DND-41 (cell line): ENCODE measurements at regions not wholly inside any gene's neighbourhood (a gene's known extent, or its start where the extent isn't known, plus 50 kb on each side); places are given as distances from the start of the nearest gene placed in this dataset.

ENCODE experiments used
- ATAC-seq: fragments of 200-7000 bp; cut with Tn5 transposase; 3 replicates; pipeline ENCODE4 v1.9.1; 2021; ENCODE audit warnings: low read depth; ENCODE audit not compliant: insufficient read depth
- DNase-seq: peaks from one replicate; pipeline ENCODE4 v3.0.0-alpha.2; 2020
- H2AFZ ChIP-seq: 2 replicates; pipeline ENCODE4 v1.6.0; 2012; ENCODE audit warnings: low read depth, low read length
- H3K27ac ChIP-seq: 2 replicates; pipeline ENCODE4 v1.5.1; 2012; ENCODE audit warnings: low read length, inconsistent platforms
- H3K27me3 ChIP-seq: fragments of 200-600 bp; sonication (generic); 2 replicates; pipeline ENCODE4 v1.6.0; 2012; ENCODE audit warnings: low read length, mild to moderate bottlenecking, inconsistent platforms; ENCODE audit not compliant: insufficient read depth, poor library complexity
- H3K36me3 ChIP-seq: 2 replicates; pipeline ENCODE4 v1.5.1; 2012; ENCODE audit warnings: low read length, inconsistent platforms; ENCODE audit not compliant: insufficient read depth
- H3K4me1 ChIP-seq: 2 replicates; pipeline ENCODE4 v1.5.1; 2012; ENCODE audit warnings: mild to moderate bottlenecking, low read length; ENCODE audit not compliant: insufficient read depth
- H3K4me2 ChIP-seq: 2 replicates; pipeline ENCODE4 v1.6.0; 2012; ENCODE audit warnings: mild to moderate bottlenecking, moderate library complexity, low read length, inconsistent platforms; ENCODE audit not compliant: insufficient read depth
- H3K4me3 ChIP-seq, 2 experiments: fragments of 200-600 bp in 1 of 2; shearing (Covaris generic) in 1 of 2; 2 replicates each; pipeline ENCODE4 v1.5.1; 2012 to 2016; ENCODE audit warnings: inconsistent platforms in 2 of 2, low read length in 2 of 2, mild to moderate bottlenecking in 2 of 2, low read depth in 1 of 2, moderate library complexity in 1 of 2
- H3K79me2 ChIP-seq: 2 replicates; pipeline ENCODE4 v1.6.0; 2012; ENCODE audit warnings: low read length, inconsistent platforms; ENCODE audit not compliant: insufficient read depth
- H3K9ac ChIP-seq: 2 replicates; pipeline ENCODE4 v1.6.0; 2012; ENCODE audit warnings: low read depth, mild to moderate bottlenecking, inconsistent platforms, low read length, moderate library complexity
- H3K9me3 ChIP-seq: 2 replicates; pipeline ENCODE4 v1.5.1; 2012; ENCODE audit warnings: low read length, moderate library complexity, mild to moderate bottlenecking, inconsistent platforms; ENCODE audit not compliant: insufficient read depth, severe bottlenecking
- H4K20me1 ChIP-seq: 2 replicates; pipeline ENCODE4 v1.6.0; 2012; ENCODE audit warnings: low read length; ENCODE audit not compliant: insufficient read depth
- EZH2 ChIP-seq: IDR thresholded peaks from 3 replicates; pipeline ENCODE4 v1.6.1; 2012; ENCODE audit warnings: borderline replicate concordance, low read depth, mild to moderate bottlenecking, moderate library complexity, low read length, inconsistent platforms; ENCODE audit not compliant: severe bottlenecking
- TF ChIP-seq, protein P1 (sequence below): IDR thresholded peaks from 2 replicates; pipeline ENCODE4 v1.5.1; 2012; ENCODE audit warnings: borderline replicate concordance, low read length, moderate library complexity, mild to moderate bottlenecking; ENCODE audit not compliant: poor library complexity, severe bottlenecking; ENCODE audit errors: extremely low read depth

- Histone ChIP-seq H3K79me2 (no peaks in the 10 kb centered on the region), H3K4me2 (no peak overlapping the region), H2AFZ (no peak overlapping the region), H3K4me3 (no peak overlapping the region), H3K9me3 (no peaks in the 10 kb centered on the region), H3K36me3 (no peaks in the 10 kb centered on the region), H3K9ac (no peak overlapping the region), H3K4me1 (no peaks in the 10 kb centered on the region), H3K27me3 (peaks cover 6% of the 10 kb centered on the region), H4K20me1 (no peaks in the 10 kb centered on the region), H3K27ac (no peak overlapping the region)
- TF ChIP-seq, protein P1, sequence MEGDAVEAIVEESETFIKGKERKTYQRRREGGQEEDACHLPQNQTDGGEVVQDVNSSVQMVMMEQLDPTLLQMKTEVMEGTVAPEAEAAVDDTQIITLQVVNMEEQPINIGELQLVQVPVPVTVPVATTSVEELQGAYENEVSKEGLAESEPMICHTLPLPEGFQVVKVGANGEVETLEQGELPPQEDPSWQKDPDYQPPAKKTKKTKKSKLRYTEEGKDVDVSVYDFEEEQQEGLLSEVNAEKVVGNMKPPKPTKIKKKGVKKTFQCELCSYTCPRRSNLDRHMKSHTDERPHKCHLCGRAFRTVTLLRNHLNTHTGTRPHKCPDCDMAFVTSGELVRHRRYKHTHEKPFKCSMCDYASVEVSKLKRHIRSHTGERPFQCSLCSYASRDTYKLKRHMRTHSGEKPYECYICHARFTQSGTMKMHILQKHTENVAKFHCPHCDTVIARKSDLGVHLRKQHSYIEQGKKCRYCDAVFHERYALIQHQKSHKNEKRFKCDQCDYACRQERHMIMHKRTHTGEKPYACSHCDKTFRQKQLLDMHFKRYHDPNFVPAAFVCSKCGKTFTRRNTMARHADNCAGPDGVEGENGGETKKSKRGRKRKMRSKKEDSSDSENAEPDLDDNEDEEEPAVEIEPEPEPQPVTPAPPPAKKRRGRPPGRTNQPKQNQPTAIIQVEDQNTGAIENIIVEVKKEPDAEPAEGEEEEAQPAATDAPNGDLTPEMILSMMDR: no peak
- no peak for TF ChIP-seq EZH2
- DNase-seq (no peak), ATAC-seq (no peak)
These were observed 114.1 kb downstream of the FAR1 start for GRCh38 chr11:13782390-13783075.

- Histone ChIP-seq H3K4me3 (no peak overlapping the region), H3K27me3 (peaks cover 6% of the 10 kb centered on the region)
These were observed 116.0 kb downstream of the FAR1 start for GRCh38 chr11:13784441-13784840.

DNA sequence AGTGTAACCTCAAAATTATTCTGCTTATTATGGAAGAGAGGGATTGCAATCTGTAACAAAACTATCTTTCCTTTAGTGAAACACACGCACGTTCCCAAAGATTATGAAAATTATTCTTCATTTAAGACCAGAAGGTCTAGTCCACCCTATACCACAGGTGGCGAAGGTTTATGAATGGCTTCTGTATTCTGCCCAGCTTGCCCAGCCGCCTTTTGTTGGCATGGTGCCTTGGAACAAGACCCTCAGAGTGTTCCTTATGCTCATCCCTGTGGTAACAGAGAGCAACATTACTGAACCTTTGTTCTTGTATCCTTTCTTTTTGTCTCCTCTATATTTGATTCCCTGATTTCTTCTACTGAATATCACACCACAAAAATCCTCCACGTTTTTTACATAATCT lies 116.4 kb downstream of the FAR1 start:
- no peaks in the 10 kb centered on the region for H3K9me3 ChIP-seq
- H3K4me3 ChIP-seq: no peak overlapping the region
- H4K20me1 ChIP-seq: no peaks in the 10 kb centered on the region
- H3K4me1 ChIP-seq: no peaks in the 10 kb centered on the region
- no peak overlapping the region for H3K4me2 ChIP-seq
- ATAC-seq (no peak), DNase-seq (no peak)
- peaks cover 6% of the 10 kb centered on the region for H3K27me3 ChIP-seq
- H3K9ac ChIP-seq: no peak overlapping the region
- no peaks in the 10 kb centered on the region for H3K79me2 ChIP-seq
- no peak overlapping the region for H2AFZ ChIP-seq
- TF ChIP-seq, protein P1: no peak
- TF ChIP-seq EZH2: no peak
- H3K27ac ChIP-seq: no peak overlapping the region
- H3K36me3 ChIP-seq: no peaks in the 10 kb centered on the region

More at GRCh38 chr11:13784441-13784840, 116.0 kb downstream of the FAR1 start:
- DNase-seq (no peak), ATAC-seq (no peak)
- Histone ChIP-seq H3K27ac (no peak overlapping the region), H2AFZ (no peak overlapping the region), H4K20me1 (no peaks in the 10 kb centered on the region), H3K36me3 (no peaks in the 10 kb centered on the region), H3K4me2 (no peak overlapping the region), H3K9ac (no peak overlapping the region), H3K9me3 (no peaks in the 10 kb centered on the region), H3K4me1 (no peaks in the 10 kb centered on the region), H3K79me2 (no peaks in the 10 kb centered on the region)
- no peak for TF ChIP-seq EZH2
- TF ChIP-seq, protein P1: no peak
